ENCODE measurements at regions not wholly inside any gene's neighbourhood (a gene's known extent, or its start where the extent isn't known, plus 50 kb on each side); places are given as distances from the start of the nearest gene placed in this dataset.
"Not testable (repeated sequence)": the region's sequence is repeated elsewhere in the genome, so short reads cannot be mapped to it uniquely, and the experiment has no call there.

- no peaks in the 10 kb centered on the region for H3K27me3 ChIP-seq (replicated peaks; ENCODE audit: control insufficient read depth, insufficient read depth, low read length)
- TF ChIP-seq CTCF (IDR thresholded peaks at IDR 0.05; ENCODE audit: insufficient read depth, low read length, poor library complexity, severe bottlenecking), result no peak
- no peak overlapping the region for H3K4me3 ChIP-seq (replicated peaks; ENCODE audit: low read depth, low read length)
- no peak for DNase-seq (ENCODE audit: extremely low read depth, insufficient read length)
- H3K36me3 ChIP-seq (ENCODE audit: control insufficient read depth, insufficient read depth, low read length), result no peaks in the 10 kb centered on the region
Measured at GRCh38 chrX:131402124-131402811, 113.2 kb upstream of the IGSF1 start.

DNA sequence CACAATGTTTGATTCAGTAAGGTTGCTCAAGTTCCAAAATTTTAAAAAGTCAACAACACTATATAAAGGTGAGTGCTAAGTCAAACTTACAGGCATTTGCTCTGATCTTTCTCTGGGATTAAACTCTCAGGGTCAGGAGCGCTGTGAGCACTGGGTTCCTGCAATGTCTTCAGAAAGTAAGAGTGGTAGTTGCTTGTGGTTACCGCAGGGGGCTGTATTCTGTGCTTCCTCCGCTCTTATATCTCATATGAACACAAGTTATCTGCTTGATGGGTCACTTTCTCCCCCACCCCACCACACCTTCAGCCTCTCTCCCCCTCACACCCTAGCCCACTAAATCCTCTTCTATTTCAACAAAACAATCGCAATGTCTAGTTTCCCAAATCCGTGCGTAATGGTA lies 116.4 kb upstream of the IGSF1 start:
- no peak for DNase-seq (ENCODE audit: extremely low read depth, insufficient read length)
- peak; percentile 16 for TF ChIP-seq CTCF (IDR thresholded peaks at IDR 0.05; ENCODE audit: insufficient read depth, low read length, poor library complexity, severe bottlenecking)
- Histone ChIP-seq H3K27me3 (replicated peaks; ENCODE audit: control insufficient read depth, insufficient read depth, low read length) (no peaks in the 10 kb centered on the region), H3K36me3 (ENCODE audit: control insufficient read depth, insufficient read depth, low read length) (no peaks in the 10 kb centered on the region), H3K4me3 (replicated peaks; ENCODE audit: low read depth, low read length) (no peak overlapping the region)

DNA sequence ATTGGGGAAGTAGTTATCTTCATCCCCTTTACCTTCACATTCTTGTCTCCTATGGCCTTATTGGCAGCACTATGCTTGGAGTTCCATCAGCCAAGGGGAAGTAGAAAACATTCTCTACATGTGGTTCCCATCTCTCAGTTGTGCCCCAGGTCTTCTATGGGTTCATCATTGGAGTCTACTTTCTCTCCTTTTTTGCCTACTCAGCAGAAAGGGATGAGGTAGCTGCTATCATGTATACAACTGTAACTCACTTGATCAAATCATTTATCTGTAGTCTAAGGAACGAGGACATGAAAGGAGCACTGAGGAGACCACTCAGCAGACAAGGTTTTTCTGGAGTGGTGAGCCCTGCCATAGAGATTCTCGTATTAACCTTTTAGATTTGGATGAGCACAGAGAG lies 119.0 kb upstream of the OR13H1 start:
- no peaks in the 10 kb centered on the region for H3K27me3 ChIP-seq (replicated peaks; ENCODE audit: control insufficient read depth, insufficient read depth, low read length)
- H3K4me3 ChIP-seq (replicated peaks; ENCODE audit: low read depth, low read length), result no peak overlapping the region
- H3K36me3 ChIP-seq (ENCODE audit: control insufficient read depth, insufficient read depth, low read length), result no peaks in the 10 kb centered on the region
- no peak for DNase-seq (ENCODE audit: extremely low read depth, insufficient read length)
- TF ChIP-seq CTCF (IDR thresholded peaks at IDR 0.05; ENCODE audit: insufficient read depth, low read length, poor library complexity, severe bottlenecking), result no peak

- not testable (repeated sequence) for H3K27me3 ChIP-seq (replicated peaks; ENCODE audit: control insufficient read depth, insufficient read depth, low read length); H3K4me3 ChIP-seq (replicated peaks; ENCODE audit: low read depth, low read length); DNase-seq (ENCODE audit: extremely low read depth, insufficient read length); H3K36me3 ChIP-seq (ENCODE audit: control insufficient read depth, insufficient read depth, low read length)
Measured at GRCh38 chrX:131430465-131430864, 113.4 kb upstream of the OR13H1 start.

DNA sequence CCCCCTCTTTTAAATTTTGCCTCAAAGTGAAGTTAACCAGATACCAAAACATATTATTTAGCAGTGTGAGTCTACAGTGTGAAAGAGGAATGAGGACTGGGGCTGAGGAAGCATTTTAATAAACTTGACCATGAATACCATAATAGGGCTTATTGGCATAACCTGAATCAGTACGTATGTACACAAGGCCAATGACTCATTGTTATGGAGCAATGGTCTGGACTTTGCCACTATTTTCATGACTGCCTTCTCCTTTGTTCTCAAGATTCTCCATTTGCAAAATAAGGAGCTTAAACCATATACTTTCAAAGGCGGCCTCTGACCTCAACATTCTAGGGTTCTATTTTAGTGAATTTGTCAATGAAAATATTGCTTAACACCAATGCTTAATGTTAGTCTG lies 102.8 kb upstream of the OR13H1 start:
- Histone ChIP-seq H3K4me3 (replicated peaks; ENCODE audit: low read depth, low read length) (no peak overlapping the region), H3K36me3 (ENCODE audit: control insufficient read depth, insufficient read depth, low read length) (no peaks in the 10 kb centered on the region), H3K27me3 (replicated peaks; ENCODE audit: control insufficient read depth, insufficient read depth, low read length) (no peaks in the 10 kb centered on the region)
- TF ChIP-seq CTCF (IDR thresholded peaks at IDR 0.05; ENCODE audit: insufficient read depth, low read length, poor library complexity, severe bottlenecking), result no peak
- no peak for DNase-seq (ENCODE audit: extremely low read depth, insufficient read length)

- no peaks in the 10 kb centered on the region for H3K36me3 ChIP-seq (ENCODE audit: control insufficient read depth, insufficient read depth, low read length)
- H3K27me3 ChIP-seq (replicated peaks; ENCODE audit: control insufficient read depth, insufficient read depth, low read length), result no peaks in the 10 kb centered on the region
- no peak overlapping the region for H3K4me3 ChIP-seq (replicated peaks; ENCODE audit: low read depth, low read length)
- no peak for TF ChIP-seq CTCF (IDR thresholded peaks at IDR 0.05; ENCODE audit: insufficient read depth, low read length, poor library complexity, severe bottlenecking)
- DNase-seq (ENCODE audit: extremely low read depth, insufficient read length), result no peak
Measured at GRCh38 chrX:131445955-131446354, 97.9 kb upstream of the OR13H1 start.

DNA sequence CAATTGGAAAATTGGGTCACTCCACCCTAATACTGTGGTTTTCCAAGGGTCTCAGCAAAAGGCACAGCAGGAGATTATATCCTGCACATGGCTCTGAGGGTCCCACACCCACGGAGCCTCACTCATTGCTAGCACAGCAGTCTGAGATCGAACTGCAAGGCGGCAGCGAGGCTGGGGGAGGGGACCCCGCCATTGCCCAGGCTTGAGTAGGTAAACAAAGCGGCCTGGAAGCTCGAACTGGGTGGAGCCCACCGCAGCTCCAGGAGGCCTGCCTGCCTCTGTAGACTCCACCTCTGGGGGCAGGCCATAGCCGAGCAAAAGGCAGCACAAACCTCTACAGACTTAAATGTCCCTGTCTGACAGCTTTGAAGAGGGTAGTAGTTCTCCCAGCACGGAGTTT lies 82.0 kb upstream of the OR13H1 start:
- H3K4me3 ChIP-seq (replicated peaks; ENCODE audit: low read depth, low read length); H3K36me3 ChIP-seq (ENCODE audit: control insufficient read depth, insufficient read depth, low read length); DNase-seq (ENCODE audit: extremely low read depth, insufficient read length); H3K27me3 ChIP-seq (replicated peaks; ENCODE audit: control insufficient read depth, insufficient read depth, low read length): not testable (repeated sequence)

DNA sequence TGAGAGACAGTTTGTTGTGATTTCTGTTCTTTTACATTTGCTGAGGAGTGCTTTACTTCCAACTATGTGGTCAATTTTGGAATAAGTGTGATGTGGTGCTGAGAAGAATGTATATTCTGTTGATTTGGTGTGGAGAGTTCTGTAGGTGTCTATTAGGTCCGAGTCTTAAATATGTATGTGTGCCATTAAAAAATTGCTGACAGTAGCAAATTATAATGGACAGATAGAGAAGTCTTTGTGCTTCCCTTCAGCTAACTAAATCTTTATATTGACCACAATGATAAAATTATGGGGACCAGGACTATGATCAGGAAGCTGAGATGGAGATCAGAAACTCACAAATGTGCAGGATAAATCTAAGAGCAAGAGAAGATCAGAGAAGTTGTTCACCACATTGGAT lies 70.1 kb upstream of the OR13H1 start:
- not testable (repeated sequence) for H3K27me3 ChIP-seq (replicated peaks; ENCODE audit: control insufficient read depth, insufficient read depth, low read length); H3K36me3 ChIP-seq (ENCODE audit: control insufficient read depth, insufficient read depth, low read length); H3K4me3 ChIP-seq (replicated peaks; ENCODE audit: low read depth, low read length)

More for the DNA sequence above, 70.1 kb upstream of the OR13H1 start:
- DNase-seq (ENCODE audit: extremely low read depth, insufficient read length), result not testable (repeated sequence)

Measured in GM06990 (cell line).